GM23338 (cell line): ENCODE measurements at regions not wholly inside any gene's neighbourhood (a gene's known extent, or its start where the extent isn't known, plus 50 kb on each side); places are given as distances from the start of the nearest gene placed in this dataset.

ENCODE experiments used
- CREB1 ChIP-seq: fragments of 250-450 bp; sonication (Bioruptor Pico); IDR thresholded peaks from 2 replicates; pipeline ENCODE4 v1.5.0; 2020; ENCODE audit warnings: low read depth, mild to moderate bottlenecking, moderate library complexity
- EZH2 ChIP-seq: fragments of 200-600 bp; sonication (generic); IDR thresholded peaks from one replicate; pipeline ENCODE4 v1.8.0; 2017; ENCODE audit warnings: antibody characterized with exemption, mild to moderate bottlenecking, low read depth; ENCODE audit not compliant: unreplicated experiment
- EZH2phosphoT487 ChIP-seq: fragments of 200-600 bp; sonication (generic); IDR thresholded peaks from one replicate; pipeline ENCODE4 v1.8.1; 2018; ENCODE audit warnings: antibody characterized with exemption; ENCODE audit not compliant: unreplicated experiment
- JUNB ChIP-seq: IDR thresholded peaks from one replicate; pipeline ENCODE4 v1.6.1; 2016; ENCODE audit warnings: antibody characterized with exemption; ENCODE audit not compliant: unreplicated experiment
- POLR2AphosphoS5 ChIP-seq: IDR thresholded peaks from 2 replicates; pipeline ENCODE4 v1.6.1; 2016; ENCODE audit warnings: antibody characterized with exemption, low read depth
- STAT1 ChIP-seq: IDR thresholded peaks from one replicate; pipeline ENCODE4 v1.6.1; 2016; ENCODE audit warnings: antibody characterized with exemption; ENCODE audit not compliant: unreplicated experiment
- ZNF114 ChIP-seq: fragments of 250-450 bp; sonication (Bioruptor Pico); IDR thresholded peaks from 2 replicates; pipeline ENCODE4 v1.5.0; 2020; ENCODE audit warnings: mild to moderate bottlenecking, moderate library complexity
- ZNF331 ChIP-seq: fragments of 250-450 bp; sonication (Bioruptor Pico); IDR thresholded peaks from 2 replicates; pipeline ENCODE4 v1.5.0; 2020; ENCODE audit warnings: low read depth, mild to moderate bottlenecking, moderate library complexity
- TF ChIP-seq, protein P1 (sequence below), 2 experiments: fragments of 200-600 bp in 1 of 2; sonication (generic) in 1 of 2; conservative IDR thresholded peaks; 2 replicates each; pipeline versions ENCODE4 v1.5.1 to v1.6.1; 2016 to 2017; ENCODE audit warnings: antibody characterized with exemption in 2 of 2, low read depth in 2 of 2, mild to moderate bottlenecking in 2 of 2, moderate library complexity in 1 of 2
- TF ChIP-seq, protein P2 (sequence below): IDR thresholded peaks from one replicate; pipeline ENCODE4 v1.6.1; 2018; ENCODE audit warnings: antibody characterized with exemption; ENCODE audit not compliant: unreplicated experiment
- TF ChIP-seq, protein P3 (sequence below): fragments of 250-450 bp; sonication (Bioruptor Pico); IDR thresholded peaks from 2 replicates; pipeline ENCODE4 v1.5.0; 2020; ENCODE audit warnings: mild to moderate bottlenecking, moderate library complexity
- TF ChIP-seq, protein P4 (sequence below): IDR thresholded peaks from 2 replicates; pipeline ENCODE4 v1.6.1; 2016; ENCODE audit warnings: antibody characterized with exemption

DNA sequence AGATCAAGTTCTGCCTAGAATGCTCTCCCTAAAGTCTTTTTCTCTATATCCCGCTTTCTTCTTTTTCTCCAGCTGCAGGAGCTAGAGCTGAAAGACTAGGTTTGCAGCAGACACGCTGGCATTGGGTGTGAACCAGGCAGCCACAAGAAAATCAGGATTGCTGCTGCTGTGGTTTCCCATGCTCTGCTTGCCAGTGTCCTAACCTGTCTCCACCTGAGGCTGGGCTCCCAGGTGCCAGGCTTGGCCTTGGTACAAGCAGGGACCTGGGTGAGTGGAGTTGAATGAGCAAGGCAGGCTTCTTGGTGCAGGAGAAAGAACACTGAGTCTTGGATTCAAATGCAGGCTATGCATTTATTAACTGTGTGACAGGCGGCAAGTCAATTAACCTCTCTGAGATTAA, 440.3 kb upstream of the MAF start:
- TF ChIP-seq CREB1 (CRISPR knock-in tag) (no peak), EZH2 (no peak), JUNB (no peak), POLR2AphosphoS5 (no peak), ZNF114 (CRISPR knock-in tag) (no peak), EZH2phosphoT487 (no peak), ZNF331 (CRISPR knock-in tag) (no peak), STAT1 (no peak)
- TF ChIP-seq, protein P1, sequence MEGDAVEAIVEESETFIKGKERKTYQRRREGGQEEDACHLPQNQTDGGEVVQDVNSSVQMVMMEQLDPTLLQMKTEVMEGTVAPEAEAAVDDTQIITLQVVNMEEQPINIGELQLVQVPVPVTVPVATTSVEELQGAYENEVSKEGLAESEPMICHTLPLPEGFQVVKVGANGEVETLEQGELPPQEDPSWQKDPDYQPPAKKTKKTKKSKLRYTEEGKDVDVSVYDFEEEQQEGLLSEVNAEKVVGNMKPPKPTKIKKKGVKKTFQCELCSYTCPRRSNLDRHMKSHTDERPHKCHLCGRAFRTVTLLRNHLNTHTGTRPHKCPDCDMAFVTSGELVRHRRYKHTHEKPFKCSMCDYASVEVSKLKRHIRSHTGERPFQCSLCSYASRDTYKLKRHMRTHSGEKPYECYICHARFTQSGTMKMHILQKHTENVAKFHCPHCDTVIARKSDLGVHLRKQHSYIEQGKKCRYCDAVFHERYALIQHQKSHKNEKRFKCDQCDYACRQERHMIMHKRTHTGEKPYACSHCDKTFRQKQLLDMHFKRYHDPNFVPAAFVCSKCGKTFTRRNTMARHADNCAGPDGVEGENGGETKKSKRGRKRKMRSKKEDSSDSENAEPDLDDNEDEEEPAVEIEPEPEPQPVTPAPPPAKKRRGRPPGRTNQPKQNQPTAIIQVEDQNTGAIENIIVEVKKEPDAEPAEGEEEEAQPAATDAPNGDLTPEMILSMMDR (conservative IDR thresholded peaks at IDR 0.05; ENCODE audit: low read depth in 2 of 2) = no peak
- TF ChIP-seq, protein P2, sequence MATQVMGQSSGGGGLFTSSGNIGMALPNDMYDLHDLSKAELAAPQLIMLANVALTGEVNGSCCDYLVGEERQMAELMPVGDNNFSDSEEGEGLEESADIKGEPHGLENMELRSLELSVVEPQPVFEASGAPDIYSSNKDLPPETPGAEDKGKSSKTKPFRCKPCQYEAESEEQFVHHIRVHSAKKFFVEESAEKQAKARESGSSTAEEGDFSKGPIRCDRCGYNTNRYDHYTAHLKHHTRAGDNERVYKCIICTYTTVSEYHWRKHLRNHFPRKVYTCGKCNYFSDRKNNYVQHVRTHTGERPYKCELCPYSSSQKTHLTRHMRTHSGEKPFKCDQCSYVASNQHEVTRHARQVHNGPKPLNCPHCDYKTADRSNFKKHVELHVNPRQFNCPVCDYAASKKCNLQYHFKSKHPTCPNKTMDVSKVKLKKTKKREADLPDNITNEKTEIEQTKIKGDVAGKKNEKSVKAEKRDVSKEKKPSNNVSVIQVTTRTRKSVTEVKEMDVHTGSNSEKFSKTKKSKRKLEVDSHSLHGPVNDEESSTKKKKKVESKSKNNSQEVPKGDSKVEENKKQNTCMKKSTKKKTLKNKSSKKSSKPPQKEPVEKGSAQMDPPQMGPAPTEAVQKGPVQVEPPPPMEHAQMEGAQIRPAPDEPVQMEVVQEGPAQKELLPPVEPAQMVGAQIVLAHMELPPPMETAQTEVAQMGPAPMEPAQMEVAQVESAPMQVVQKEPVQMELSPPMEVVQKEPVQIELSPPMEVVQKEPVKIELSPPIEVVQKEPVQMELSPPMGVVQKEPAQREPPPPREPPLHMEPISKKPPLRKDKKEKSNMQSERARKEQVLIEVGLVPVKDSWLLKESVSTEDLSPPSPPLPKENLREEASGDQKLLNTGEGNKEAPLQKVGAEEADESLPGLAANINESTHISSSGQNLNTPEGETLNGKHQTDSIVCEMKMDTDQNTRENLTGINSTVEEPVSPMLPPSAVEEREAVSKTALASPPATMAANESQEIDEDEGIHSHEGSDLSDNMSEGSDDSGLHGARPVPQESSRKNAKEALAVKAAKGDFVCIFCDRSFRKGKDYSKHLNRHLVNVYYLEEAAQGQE = no peak
- TF ChIP-seq, protein P3, sequence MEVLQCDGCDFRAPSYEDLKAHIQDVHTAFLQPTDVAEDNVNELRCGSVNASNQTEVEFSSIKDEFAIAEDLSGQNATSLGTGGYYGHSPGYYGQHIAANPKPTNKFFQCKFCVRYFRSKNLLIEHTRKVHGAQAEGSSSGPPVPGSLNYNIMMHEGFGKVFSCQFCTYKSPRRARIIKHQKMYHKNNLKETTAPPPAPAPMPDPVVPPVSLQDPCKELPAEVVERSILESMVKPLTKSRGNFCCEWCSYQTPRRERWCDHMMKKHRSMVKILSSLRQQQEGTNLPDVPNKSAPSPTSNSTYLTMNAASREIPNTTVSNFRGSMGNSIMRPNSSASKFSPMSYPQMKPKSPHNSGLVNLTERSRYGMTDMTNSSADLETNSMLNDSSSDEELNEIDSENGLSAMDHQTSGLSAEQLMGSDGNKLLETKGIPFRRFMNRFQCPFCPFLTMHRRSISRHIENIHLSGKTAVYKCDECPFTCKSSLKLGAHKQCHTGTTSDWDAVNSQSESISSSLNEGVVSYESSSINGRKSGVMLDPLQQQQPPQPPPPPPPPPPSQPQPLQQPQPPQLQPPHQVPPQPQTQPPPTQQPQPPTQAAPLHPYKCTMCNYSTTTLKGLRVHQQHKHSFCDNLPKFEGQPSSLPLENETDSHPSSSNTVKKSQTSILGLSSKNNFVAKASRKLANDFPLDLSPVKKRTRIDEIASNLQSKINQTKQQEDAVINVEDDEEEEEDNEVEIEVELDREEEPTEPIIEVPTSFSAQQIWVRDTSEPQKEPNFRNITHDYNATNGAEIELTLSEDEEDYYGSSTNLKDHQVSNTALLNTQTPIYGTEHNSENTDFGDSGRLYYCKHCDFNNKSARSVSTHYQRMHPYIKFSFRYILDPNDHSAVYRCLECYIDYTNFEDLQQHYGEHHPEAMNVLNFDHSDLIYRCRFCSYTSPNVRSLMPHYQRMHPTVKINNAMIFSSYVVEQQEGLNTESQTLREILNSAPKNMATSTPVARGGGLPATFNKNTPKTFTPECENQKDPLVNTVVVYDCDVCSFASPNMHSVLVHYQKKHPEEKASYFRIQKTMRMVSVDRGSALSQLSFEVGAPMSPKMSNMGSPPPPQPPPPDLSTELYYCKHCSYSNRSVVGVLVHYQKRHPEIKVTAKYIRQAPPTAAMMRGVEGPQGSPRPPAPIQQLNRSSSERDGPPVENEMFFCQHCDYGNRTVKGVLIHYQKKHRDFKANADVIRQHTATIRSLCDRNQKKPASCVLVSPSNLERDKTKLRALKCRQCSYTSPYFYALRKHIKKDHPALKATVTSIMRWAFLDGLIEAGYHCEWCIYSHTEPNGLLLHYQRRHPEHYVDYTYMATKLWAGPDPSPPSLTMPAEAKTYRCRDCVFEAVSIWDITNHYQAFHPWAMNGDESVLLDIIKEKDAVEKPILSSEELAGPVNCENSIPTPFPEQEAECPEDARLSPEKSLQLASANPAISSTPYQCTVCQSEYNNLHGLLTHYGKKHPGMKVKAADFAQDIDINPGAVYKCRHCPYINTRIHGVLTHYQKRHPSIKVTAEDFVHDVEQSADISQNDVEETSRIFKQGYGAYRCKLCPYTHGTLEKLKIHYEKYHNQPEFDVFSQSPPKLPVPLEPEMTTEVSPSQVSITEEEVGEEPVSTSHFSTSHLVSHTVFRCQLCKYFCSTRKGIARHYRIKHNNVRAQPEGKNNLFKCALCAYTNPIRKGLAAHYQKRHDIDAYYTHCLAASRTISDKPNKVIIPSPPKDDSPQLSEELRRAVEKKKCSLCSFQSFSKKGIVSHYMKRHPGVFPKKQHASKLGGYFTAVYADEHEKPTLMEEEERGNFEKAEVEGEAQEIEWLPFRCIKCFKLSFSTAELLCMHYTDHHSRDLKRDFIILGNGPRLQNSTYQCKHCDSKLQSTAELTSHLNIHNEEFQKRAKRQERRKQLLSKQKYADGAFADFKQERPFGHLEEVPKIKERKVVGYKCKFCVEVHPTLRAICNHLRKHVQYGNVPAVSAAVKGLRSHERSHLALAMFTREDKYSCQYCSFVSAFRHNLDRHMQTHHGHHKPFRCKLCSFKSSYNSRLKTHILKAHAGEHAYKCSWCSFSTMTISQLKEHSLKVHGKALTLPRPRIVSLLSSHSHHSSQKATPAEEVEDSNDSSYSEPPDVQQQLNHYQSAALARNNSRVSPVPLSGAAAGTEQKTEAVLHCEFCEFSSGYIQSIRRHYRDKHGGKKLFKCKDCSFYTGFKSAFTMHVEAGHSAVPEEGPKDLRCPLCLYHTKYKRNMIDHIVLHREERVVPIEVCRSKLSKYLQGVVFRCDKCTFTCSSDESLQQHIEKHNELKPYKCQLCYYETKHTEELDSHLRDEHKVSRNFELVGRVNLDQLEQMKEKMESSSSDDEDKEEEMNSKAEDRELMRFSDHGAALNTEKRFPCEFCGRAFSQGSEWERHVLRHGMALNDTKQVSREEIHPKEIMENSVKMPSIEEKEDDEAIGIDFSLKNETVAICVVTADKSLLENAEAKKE = no peak
- TF ChIP-seq, protein P4, sequence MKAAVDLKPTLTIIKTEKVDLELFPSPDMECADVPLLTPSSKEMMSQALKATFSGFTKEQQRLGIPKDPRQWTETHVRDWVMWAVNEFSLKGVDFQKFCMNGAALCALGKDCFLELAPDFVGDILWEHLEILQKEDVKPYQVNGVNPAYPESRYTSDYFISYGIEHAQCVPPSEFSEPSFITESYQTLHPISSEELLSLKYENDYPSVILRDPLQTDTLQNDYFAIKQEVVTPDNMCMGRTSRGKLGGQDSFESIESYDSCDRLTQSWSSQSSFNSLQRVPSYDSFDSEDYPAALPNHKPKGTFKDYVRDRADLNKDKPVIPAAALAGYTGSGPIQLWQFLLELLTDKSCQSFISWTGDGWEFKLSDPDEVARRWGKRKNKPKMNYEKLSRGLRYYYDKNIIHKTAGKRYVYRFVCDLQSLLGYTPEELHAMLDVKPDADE = no peak
